HG03432 (cell line): ENCODE measurements at regions not wholly inside any gene's neighbourhood (a gene's known extent, or its start where the extent isn't known, plus 50 kb on each side); places are given as distances from the start of the nearest gene placed in this dataset.
"Not testable (repeated sequence)": the region's sequence is repeated elsewhere in the genome, so short reads cannot be mapped to it uniquely, and the experiment has no call there.

Experiments
- ATAC-seq: cut with Tn5 transposase; IDR thresholded peaks from one replicate; pipeline ENCODE4 v1.9.1; 2021; ENCODE audit warnings: mild to moderate bottlenecking, moderate library complexity; ENCODE audit not compliant: unreplicated experiment

- not testable (repeated sequence) for ATAC-seq
Measured at GRCh38 chr2:242089213-242089549, 219.7 kb downstream of the RTP5 start.

- ATAC-seq = not testable (repeated sequence)
Measured at GRCh38 chr2:242097278-242097677, 227.7 kb downstream of the RTP5 start.

GRCh38 chr2:242098034-242098433 lies 228.5 kb downstream of the RTP5 start:
- ATAC-seq = no peak

GRCh38 chr2:242098445-242099128 lies 229.1 kb downstream of the RTP5 start:
- peak; percentile 71 for ATAC-seq

- ATAC-seq = not testable (repeated sequence)
Measured at GRCh38 chr2:242103093-242103492, 233.6 kb downstream of the RTP5 start.

GRCh38 chr2:242104202-242104956 lies 234.8 kb downstream of the RTP5 start:
- not testable (repeated sequence) for ATAC-seq

GRCh38 chr2:242107065-242107464 lies 237.5 kb downstream of the RTP5 start:
- not testable (repeated sequence) for ATAC-seq

- not testable (repeated sequence) for ATAC-seq
Measured at GRCh38 chr2:242108797-242109500, 239.4 kb downstream of the RTP5 start.

- ATAC-seq = not testable (repeated sequence)
Measured at GRCh38 chr2:242109819-242110218, 240.3 kb downstream of the RTP5 start.

- ATAC-seq = not testable (repeated sequence)
Measured at GRCh38 chr2:242111954-242112353, 242.4 kb downstream of the RTP5 start.

GRCh38 chr2:242113492-242113891 lies 244.0 kb downstream of the RTP5 start:
- ATAC-seq = not testable (repeated sequence)

GRCh38 chr2:242116676-242117075 lies 247.1 kb downstream of the RTP5 start:
- not testable (repeated sequence) for ATAC-seq

GRCh38 chr2:242117305-242117704 lies 247.8 kb downstream of the RTP5 start:
- not testable (repeated sequence) for ATAC-seq

- not testable (repeated sequence) for ATAC-seq
Measured at GRCh38 chr2:242119682-242120081, 250.2 kb downstream of the RTP5 start.

GRCh38 chr2:242130682-242131081 lies 261.2 kb downstream of the RTP5 start:
- ATAC-seq = not testable (repeated sequence)

- not testable (repeated sequence) for ATAC-seq
Measured at GRCh38 chr2:242159921-242160320, 290.4 kb downstream of the RTP5 start.

GRCh38 chr2:242165115-242165514 lies 295.6 kb downstream of the RTP5 start:
- not testable (repeated sequence) for ATAC-seq

GRCh38 chr2:242171290-242171689 lies 301.8 kb downstream of the RTP5 start:
- ATAC-seq = not testable (repeated sequence)
